GM11168 (cell line): ENCODE measurements at regions not wholly inside any gene's neighbourhood (a gene's known extent, or its start where the extent isn't known, plus 50 kb on each side); places are given as distances from the start of the nearest gene placed in this dataset.

Source experiments
- in situ Hi-C: fragments of 300-500 bp; cut with MboI; formaldehyde crosslinking; loops from one replicate; pipeline ENCODE4 v1.12.0; 2022; ENCODE audit warnings: low sequenced_read_pairs; ENCODE audit not compliant: unreplicated experiment

DNA sequence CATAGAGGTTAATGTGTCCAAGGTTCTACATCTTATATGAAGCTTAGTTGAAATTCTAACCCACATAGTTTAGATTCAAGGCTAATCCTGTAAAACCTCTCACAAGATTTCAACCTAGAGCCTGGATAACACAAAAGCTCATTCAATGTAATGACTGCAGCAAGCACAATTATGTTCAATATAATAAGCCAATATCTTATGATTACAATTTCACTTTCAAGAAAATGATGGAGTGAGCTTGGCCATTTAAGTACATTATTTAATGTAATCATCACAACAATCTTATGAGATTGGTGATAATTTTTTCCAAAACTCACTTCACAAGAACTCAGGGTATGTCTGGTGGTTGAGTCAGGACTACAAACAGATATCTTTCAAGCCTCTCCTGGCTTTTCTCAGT is 1140.8 kb upstream of the WWC1 start:
- in situ Hi-C loops = no loop called here

- in situ Hi-C loops = no loop called here
Observed at GRCh38 chr5:167152561-167152960, 1138.9 kb upstream of the WWC1 start.

- in situ Hi-C loops = no loop called here
Observed at GRCh38 chr5:167155387-167156005, 1135.9 kb upstream of the WWC1 start.

DNA sequence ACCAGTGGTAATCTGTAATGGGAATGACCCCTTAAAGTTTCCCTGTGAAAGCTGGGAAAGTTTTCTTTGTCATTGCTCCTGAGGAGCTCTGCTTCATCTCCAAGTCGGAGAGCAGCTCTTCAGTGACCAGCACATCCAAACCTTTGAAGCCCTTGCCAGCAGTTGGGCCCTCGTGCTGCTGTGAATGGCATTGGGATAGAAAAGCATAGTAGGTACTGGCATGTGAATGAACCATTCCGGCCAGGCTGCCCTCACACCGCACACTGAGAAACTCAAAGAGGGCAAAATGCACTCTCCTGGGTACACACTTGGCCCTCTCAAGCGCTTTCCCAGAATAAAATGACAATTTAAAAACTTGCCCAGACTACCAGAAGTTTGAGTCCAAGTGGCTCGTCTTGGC is 1135.0 kb upstream of the WWC1 start:
- in situ Hi-C loops = no loop called here

DNA sequence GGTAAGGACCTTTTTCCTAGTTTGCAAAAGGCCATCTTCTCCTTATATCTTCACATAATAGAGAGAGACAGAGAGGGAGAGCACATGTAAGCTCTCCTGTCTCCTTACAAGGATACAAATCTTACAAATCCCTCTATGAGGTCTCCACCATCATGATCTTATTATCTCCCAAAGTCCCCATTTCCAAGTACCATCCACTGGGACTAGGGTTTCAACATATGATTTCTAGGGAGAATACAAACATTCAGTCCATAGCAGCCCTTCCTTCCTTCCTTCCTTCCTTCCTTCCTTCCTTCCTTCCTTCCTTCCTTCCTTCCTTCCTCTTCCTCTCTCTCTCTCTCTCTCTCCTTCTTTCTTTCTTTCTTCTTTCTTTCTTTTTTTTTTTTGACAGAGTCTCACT is 1132.9 kb upstream of the WWC1 start:
- in situ Hi-C loops = no loop called here

- in situ Hi-C loops = no loop called here
Observed at GRCh38 chr5:167160388-167160787, 1131.1 kb upstream of the WWC1 start.

DNA sequence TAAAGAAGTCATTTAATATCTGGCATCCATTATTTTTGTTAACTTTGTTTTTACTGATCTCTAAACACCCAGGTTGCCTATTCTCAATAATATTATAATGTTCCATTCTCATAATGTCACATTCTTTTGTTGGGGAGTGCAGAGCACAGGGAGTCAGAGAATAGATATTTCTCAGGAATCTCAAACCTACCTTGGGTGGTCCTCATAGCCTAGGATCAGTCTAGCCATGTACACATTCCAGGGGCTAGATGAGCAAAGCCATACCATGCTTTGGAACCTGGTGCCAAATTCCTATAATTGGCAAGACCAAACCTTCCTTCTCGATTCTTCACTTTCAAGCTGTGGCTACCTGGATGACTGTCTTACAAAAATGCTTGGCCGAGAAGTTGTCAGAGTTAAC is 1124.7 kb upstream of the WWC1 start:
- in situ Hi-C loops = no loop called here

- in situ Hi-C loops = no loop called here
Observed at GRCh38 chr5:167167191-167167795, 1124.2 kb upstream of the WWC1 start.

DNA sequence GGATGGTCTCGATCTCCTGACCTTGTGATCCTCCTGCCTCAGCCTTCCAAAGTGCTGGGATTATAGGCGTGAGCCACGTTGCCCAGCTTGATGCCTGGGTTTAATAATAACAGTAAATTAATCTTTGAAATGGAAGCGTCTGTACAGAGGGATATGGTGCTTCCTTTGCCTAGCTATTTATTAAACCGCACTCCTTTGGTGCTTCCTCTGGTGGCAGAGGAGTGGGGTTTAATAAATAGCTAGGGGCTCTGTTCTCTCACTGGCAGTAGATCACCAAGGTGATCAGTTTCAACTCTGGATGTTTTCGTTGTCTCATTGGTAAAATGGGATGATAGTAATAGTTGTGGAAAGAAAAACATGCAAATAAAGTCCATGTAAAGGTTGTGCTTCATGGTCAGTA is 1122.5 kb upstream of the WWC1 start:
- in situ Hi-C loops = no loop called here

GRCh38 chr5:167171056-167171455 is 1120.4 kb upstream of the WWC1 start:
- in situ Hi-C loops = no loop called here

DNA sequence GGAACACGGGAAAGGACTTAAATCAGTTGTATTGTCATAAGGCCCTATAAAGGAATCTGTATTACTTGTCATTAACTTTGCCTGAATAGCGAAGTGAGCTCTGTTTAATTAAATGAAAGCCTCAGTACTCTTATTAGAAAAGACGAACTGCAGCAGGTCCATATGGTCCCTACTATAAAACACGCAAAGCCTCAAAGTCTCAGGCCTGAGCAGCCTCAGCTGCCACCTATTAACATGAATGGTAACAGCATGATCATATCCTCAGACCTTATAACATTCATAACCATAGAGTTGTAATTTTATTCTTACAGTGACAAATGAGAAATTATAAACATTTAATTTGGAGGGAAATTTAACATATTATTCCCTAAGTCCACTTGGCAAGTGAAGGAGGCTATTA is 1113.7 kb upstream of the WWC1 start:
- in situ Hi-C loops = no loop called here

GRCh38 chr5:167180906-167181305 is 1110.5 kb upstream of the WWC1 start:
- in situ Hi-C loops = no loop called here

DNA sequence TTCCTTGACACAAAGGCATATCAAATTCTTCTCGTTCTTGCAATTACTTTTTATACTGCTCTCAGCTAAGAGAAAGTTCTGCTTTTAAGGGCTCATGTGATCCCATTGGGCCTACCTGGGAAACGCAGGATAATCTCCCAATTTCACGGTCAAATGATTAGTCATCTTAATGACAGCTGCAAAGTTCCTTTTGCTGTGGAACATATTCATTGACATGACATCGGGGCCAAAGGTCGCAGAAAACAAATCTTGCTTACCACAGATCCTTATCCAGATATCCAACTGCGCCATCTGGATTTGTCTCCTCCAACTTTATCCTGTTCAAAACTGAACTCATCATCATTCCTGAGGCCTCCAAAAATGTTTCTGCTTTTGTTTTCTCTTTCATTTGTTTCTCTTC is 1085.6 kb upstream of the WWC1 start:
- in situ Hi-C loops = no loop called here

DNA sequence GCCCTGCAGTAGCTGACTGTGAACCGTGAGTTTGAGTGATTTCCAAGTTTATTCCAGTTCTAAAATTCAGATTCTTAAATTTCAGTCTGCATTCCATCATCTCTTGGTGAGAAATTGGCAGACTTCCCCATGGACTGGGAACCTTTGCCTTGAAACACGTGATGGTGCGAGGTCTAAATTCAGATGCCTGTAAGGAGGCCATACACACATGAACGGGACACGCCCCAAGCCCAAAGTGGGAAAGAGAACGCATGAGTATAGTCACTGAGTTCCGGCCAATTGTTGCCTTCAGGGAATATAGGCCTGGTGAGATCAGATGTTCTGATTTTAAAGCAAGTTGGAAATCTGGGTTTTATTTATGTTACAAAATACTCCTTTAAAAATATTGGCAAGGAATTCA is 1084.4 kb upstream of the WWC1 start:
- in situ Hi-C loops = no loop called here

- in situ Hi-C loops = no loop called here
Observed at GRCh38 chr5:167208911-167209310, 1082.5 kb upstream of the WWC1 start.

- in situ Hi-C loops = no loop called here
Observed at GRCh38 chr5:167217097-167217743, 1074.2 kb upstream of the WWC1 start.

DNA sequence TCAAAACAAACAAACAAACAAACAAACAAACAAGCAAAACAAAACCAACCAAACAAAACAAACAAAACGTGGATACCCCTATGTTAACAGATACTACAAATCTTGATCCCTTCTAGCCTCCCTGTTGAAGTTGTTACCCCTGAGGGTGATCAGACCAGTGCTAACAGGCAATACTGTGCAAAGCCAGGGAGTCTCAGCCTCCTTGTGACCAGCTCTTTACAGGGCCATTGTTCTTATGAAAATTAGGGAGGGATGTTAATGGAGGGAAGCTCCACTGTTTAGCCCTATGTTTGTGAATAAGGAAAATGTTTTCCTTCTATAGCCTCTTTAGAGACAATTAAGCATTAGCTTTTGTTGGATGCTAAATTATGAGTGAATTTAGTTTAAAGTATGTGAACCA is 1072.1 kb upstream of the WWC1 start:
- in situ Hi-C loops = no loop called here

- in situ Hi-C loops = no loop called here
Observed at GRCh38 chr5:167226386-167226785, 1065.1 kb upstream of the WWC1 start.

DNA sequence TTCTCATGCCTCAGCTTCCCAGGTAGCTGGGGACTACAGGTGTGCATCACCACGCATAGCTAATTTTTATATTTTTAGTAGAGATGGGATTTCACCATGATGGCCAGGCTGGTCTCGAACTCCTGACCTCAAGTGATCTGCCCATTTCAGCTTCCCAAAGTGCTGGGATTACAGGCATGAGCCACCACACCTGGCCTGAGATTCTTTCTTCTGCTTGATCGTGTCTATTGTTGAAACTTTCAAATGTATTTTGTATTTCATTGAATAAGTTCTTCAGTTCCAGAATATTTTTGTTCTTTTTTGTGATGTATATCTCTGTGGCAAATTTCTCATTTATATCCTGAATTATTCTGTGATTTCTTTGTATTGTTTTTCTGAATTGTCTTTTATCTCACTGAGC is 1063.3 kb upstream of the WWC1 start:
- in situ Hi-C loops = no loop called here

- in situ Hi-C loops = no loop called here
Observed at GRCh38 chr5:167229751-167230150, 1061.7 kb upstream of the WWC1 start.

GRCh38 chr5:167230414-167230813 is 1061.0 kb upstream of the WWC1 start:
- in situ Hi-C loops = no loop called here
